ENCODE measurements at regions not wholly inside any gene's neighbourhood (a gene's known extent, or its start where the extent isn't known, plus 50 kb on each side); places are given as distances from the start of the nearest gene placed in this dataset.

GRCh38 chr12:126362964-126363363 lies 1297.7 kb downstream of the AACS start:
- Histone ChIP-seq H3K27ac (replicated peaks in 1 of 4) (no peak overlapping the region), H3K9me3 (no peaks in the 10 kb centered on the region), H3K27me3 (peaks cover 0 to 3% (median 0%) of the 10 kb centered on the region in 4 donors), H3K4me1 (no peaks in the 10 kb centered on the region), H3K36me3 (no peaks in the 10 kb centered on the region), H3K4me3 (no peak overlapping the region)
- peak; percentile 79 for DNase-seq (ENCODE audit: extremely low spot score)
- 75% methylated on average over 9 of the region's 9 CpGs for WGBS
- no peak for TF ChIP-seq POLR2A (IDR thresholded peaks at IDR 0.05; ENCODE audit: low read depth)
- TF ChIP-seq EP300 (IDR thresholded peaks at IDR 0.05), result no peak
- TF ChIP-seq POLR2AphosphoS5 (IDR thresholded peaks at IDR 0.05), result no peak
- no peak for TF ChIP-seq CTCF (IDR thresholded peaks at IDR 0.05)
- intact Hi-C loops (cut with DNase I), result no loop called here

- DNase-seq (ENCODE audit: extremely low spot score), result no peak
- intact Hi-C loops (cut with DNase I), result no loop called here
- TF ChIP-seq POLR2AphosphoS5 (IDR thresholded peaks at IDR 0.05), result no peak
- TF ChIP-seq CTCF (IDR thresholded peaks at IDR 0.05), result no peak
- no peak for TF ChIP-seq POLR2A (IDR thresholded peaks at IDR 0.05; ENCODE audit: low read depth)
- no peak for TF ChIP-seq EP300 (IDR thresholded peaks at IDR 0.05)
- Histone ChIP-seq H3K4me1 (no peaks in the 10 kb centered on the region), H3K4me3 (no peak overlapping the region), H3K36me3 (no peaks in the 10 kb centered on the region), H3K9me3 (no peaks in the 10 kb centered on the region), H3K27ac (replicated peaks in 1 of 4) (no peak overlapping the region), H3K27me3 (no peaks in the 10 kb centered on the region)
- 43% methylated on average over 3 of the region's 3 CpGs for WGBS
These were observed 1304.5 kb downstream of the AACS start for GRCh38 chr12:126369487-126370463.

GRCh38 chr12:126383506-126383905 lies 1318.3 kb downstream of the AACS start:
- Histone ChIP-seq H3K27ac (replicated peaks in 1 of 4) (no peak overlapping the region), H3K4me1 (no peaks in the 10 kb centered on the region), H3K9me3 (peaks cover 0 to 7% (median 0%) of the 10 kb centered on the region in 4 donors), H3K27me3 (no peaks in the 10 kb centered on the region), H3K4me3 (no peak overlapping the region), H3K36me3 (no peaks in the 10 kb centered on the region)
- 77% methylated on average over 3 of the region's 3 CpGs for WGBS
- DNase-seq (ENCODE audit: extremely low spot score), result no peak
- intact Hi-C loops (cut with DNase I), result no loop called here
- TF ChIP-seq POLR2A (IDR thresholded peaks at IDR 0.05; ENCODE audit: low read depth), result no peak
- TF ChIP-seq CTCF (IDR thresholded peaks at IDR 0.05), result no peak
- TF ChIP-seq EP300 (IDR thresholded peaks at IDR 0.05), result no peak
- no peak for TF ChIP-seq POLR2AphosphoS5 (IDR thresholded peaks at IDR 0.05)

- WGBS, result 23% methylated on average over 2 of the region's 2 CpGs
- Histone ChIP-seq H3K9me3 (peaks cover 0 to 7% (median 0%) of the 10 kb centered on the region in 4 donors), H3K4me1 (no peaks in the 10 kb centered on the region), H3K27me3 (no peaks in the 10 kb centered on the region), H3K36me3 (no peaks in the 10 kb centered on the region), H3K27ac (replicated peaks in 1 of 4) (no peak overlapping the region), H3K4me3 (no peak overlapping the region)
- DNase-seq (ENCODE audit: extremely low spot score), result no peak
- TF ChIP-seq CTCF (IDR thresholded peaks at IDR 0.05), result no peak
- intact Hi-C loops (cut with DNase I), result no loop called here
These were observed 1318.9 kb downstream of the AACS start for GRCh38 chr12:126384026-126384564.
